Vagina (tissue), 2 donors: ENCODE measurements at regions not wholly inside any gene's neighbourhood (a gene's known extent, or its start where the extent isn't known, plus 50 kb on each side); places are given as distances from the start of the nearest gene placed in this dataset.

ENCODE experiments used
- POLR2A ChIP-seq, 2 donors: fragments of 450-650 bp; IDR thresholded peaks; one replicate each; pipeline ENCODE4 v1.6.1; 2017; ENCODE audit warnings: antibody characterized with exemption in 2 of 2, mild to moderate bottlenecking in 2 of 2, moderate library complexity in 2 of 2
- TF ChIP-seq, protein P1 (sequence below), 3 experiments: fragments of 450-650 bp in 2 of 3; fragments of 200-600 bp in 1 of 3; sonication (generic) in 1 of 3; IDR thresholded peaks; one replicate each; pipeline ENCODE4 v1.5.1; 2017 to 2019; ENCODE audit warnings: antibody characterized with exemption in 3 of 3, mild to moderate bottlenecking in 2 of 3, moderate library complexity in 2 of 3

DNA sequence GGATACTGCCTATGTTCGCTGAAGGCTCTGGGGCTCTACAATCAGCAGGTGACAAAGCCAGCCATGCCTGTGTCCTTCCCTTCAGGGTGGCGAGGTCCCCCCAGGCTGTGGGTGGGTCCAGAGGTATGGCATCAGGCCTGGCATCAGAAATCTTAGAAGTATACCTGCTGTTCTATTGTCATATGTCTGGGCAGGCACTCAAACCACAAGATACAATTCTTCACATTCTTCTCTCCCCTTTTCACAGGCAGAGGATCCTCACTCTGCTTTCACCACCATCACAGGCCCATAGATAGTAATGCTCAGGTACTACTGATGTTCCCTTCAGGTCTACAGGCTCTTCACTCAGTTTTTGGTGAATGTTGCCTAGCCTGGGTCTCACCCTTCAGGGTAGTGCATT lies 1180.0 kb upstream of the CITED2 start:
- TF ChIP-seq, protein P1, sequence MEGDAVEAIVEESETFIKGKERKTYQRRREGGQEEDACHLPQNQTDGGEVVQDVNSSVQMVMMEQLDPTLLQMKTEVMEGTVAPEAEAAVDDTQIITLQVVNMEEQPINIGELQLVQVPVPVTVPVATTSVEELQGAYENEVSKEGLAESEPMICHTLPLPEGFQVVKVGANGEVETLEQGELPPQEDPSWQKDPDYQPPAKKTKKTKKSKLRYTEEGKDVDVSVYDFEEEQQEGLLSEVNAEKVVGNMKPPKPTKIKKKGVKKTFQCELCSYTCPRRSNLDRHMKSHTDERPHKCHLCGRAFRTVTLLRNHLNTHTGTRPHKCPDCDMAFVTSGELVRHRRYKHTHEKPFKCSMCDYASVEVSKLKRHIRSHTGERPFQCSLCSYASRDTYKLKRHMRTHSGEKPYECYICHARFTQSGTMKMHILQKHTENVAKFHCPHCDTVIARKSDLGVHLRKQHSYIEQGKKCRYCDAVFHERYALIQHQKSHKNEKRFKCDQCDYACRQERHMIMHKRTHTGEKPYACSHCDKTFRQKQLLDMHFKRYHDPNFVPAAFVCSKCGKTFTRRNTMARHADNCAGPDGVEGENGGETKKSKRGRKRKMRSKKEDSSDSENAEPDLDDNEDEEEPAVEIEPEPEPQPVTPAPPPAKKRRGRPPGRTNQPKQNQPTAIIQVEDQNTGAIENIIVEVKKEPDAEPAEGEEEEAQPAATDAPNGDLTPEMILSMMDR (IDR thresholded peaks at IDR 0.05) = no peak
- TF ChIP-seq POLR2A (IDR thresholded peaks at IDR 0.05) = no peak
